H1 (cell line): ENCODE measurements at regions not wholly inside any gene's neighbourhood (a gene's known extent, or its start where the extent isn't known, plus 50 kb on each side); places are given as distances from the start of the nearest gene placed in this dataset.

Experiments used
- ATF3 ChIP-seq: IDR thresholded peaks from 2 replicates; pipeline ENCODE4 v1.6.1; 2011; ENCODE audit warnings: low read depth, mild to moderate bottlenecking, low read length; ENCODE audit not compliant: insufficient read depth

- no peak for TF ChIP-seq ATF3
Observed at GRCh38 chr2:220961143-220961860, 610.8 kb downstream of the EPHA4 start (continued).
